ENCODE measurements at regions not wholly inside any gene's neighbourhood (a gene's known extent, or its start where the extent isn't known, plus 50 kb on each side); places are given as distances from the start of the nearest gene placed in this dataset.

DNA sequence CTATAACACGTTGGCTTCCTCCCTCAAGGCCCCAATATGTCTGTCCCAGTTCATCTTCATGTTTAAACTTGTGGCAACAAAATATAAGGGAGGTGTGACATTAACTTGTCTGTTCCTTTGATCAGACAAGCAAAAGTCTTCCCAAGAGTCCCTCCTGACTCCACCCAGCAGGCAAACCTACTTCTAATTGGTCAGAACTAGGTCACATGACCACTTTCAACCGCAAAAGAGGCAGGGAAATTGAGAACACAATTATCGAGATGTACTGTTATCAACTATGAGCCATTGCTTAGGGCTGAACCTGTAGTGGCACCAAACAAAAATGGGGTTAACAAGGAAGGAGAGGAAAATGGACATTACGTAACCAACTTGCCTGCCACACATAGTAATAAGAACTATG is 246.8 kb upstream of the TET2 start:
- TF ChIP-seq POLR2AphosphoS5 (IDR thresholded peaks at IDR 0.05; ENCODE audit: low read depth, low read length) (no peak), TAF1 (IDR thresholded peaks at IDR 0.05; ENCODE audit: borderline replicate concordance, insufficient read depth, low read length) (no peak), FOXP2 (optimal IDR thresholded peaks at IDR 0.05; ENCODE audit: borderline replicate concordance, extremely low read depth, extremely low read length, insufficient read depth) (no peak), SIN3A (IDR thresholded peaks at IDR 0.05; ENCODE audit: borderline replicate concordance, insufficient read depth, low read length) (no peak)
- TF ChIP-seq, protein P1, sequence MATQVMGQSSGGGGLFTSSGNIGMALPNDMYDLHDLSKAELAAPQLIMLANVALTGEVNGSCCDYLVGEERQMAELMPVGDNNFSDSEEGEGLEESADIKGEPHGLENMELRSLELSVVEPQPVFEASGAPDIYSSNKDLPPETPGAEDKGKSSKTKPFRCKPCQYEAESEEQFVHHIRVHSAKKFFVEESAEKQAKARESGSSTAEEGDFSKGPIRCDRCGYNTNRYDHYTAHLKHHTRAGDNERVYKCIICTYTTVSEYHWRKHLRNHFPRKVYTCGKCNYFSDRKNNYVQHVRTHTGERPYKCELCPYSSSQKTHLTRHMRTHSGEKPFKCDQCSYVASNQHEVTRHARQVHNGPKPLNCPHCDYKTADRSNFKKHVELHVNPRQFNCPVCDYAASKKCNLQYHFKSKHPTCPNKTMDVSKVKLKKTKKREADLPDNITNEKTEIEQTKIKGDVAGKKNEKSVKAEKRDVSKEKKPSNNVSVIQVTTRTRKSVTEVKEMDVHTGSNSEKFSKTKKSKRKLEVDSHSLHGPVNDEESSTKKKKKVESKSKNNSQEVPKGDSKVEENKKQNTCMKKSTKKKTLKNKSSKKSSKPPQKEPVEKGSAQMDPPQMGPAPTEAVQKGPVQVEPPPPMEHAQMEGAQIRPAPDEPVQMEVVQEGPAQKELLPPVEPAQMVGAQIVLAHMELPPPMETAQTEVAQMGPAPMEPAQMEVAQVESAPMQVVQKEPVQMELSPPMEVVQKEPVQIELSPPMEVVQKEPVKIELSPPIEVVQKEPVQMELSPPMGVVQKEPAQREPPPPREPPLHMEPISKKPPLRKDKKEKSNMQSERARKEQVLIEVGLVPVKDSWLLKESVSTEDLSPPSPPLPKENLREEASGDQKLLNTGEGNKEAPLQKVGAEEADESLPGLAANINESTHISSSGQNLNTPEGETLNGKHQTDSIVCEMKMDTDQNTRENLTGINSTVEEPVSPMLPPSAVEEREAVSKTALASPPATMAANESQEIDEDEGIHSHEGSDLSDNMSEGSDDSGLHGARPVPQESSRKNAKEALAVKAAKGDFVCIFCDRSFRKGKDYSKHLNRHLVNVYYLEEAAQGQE (IDR thresholded peaks at IDR 0.05; ENCODE audit: insufficient read depth in 1 of 2, low read depth in 2 of 2, low read length in 2 of 2): no peak

Data from PFSK-1 (cell line).